Coronary artery (tissue), 2 donors: ENCODE measurements at regions not wholly inside any gene's neighbourhood (a gene's known extent, or its start where the extent isn't known, plus 50 kb on each side); places are given as distances from the start of the nearest gene placed in this dataset.
"Not testable (repeated sequence)": the region's sequence is repeated elsewhere in the genome, so short reads cannot be mapped to it uniquely, and the experiment has no call there.

Experiments
- DNase-seq: peaks from one replicate; pipeline ENCODE4 v3.0.0-alpha.2; 2017; ENCODE audit warnings: low spot score
- H3K27ac ChIP-seq, 2 donors: fragments of 200-600 bp; sonication (generic); one replicate each; pipeline ENCODE4 v1.5.1; 2016 to 2019
- H3K4me3 ChIP-seq: fragments of 200-600 bp; sonication (generic); 2 replicates; pipeline ENCODE4 v1.5.1; 2016; ENCODE audit warnings: mild to moderate bottlenecking, moderate library complexity
- TF ChIP-seq, protein P1 (sequence below): fragments of 200-600 bp; sonication (generic); IDR thresholded peaks from one replicate; pipeline ENCODE4 v1.5.1; 2019; ENCODE audit warnings: antibody characterized with exemption

DNA sequence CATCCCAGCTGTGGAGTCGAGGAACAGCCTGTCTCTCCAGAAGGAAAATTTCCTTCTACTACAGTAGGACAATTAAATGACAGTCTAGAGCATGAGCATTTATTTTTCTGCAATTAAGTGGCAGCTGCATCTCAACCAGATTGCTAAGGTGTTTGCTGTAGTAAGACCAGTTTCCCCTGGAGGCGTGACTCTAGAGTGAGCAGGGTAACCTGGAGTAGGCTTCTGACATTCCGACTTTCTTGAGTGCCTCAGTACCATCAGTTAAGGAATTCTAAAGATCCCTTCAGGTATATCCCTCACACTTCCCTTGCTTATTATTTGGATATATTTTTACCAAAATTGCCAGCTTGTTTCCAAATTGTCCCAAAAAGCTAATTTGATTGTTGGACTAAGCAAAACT, 59.2 kb upstream of the IRX2 start:
- TF ChIP-seq, protein P1, sequence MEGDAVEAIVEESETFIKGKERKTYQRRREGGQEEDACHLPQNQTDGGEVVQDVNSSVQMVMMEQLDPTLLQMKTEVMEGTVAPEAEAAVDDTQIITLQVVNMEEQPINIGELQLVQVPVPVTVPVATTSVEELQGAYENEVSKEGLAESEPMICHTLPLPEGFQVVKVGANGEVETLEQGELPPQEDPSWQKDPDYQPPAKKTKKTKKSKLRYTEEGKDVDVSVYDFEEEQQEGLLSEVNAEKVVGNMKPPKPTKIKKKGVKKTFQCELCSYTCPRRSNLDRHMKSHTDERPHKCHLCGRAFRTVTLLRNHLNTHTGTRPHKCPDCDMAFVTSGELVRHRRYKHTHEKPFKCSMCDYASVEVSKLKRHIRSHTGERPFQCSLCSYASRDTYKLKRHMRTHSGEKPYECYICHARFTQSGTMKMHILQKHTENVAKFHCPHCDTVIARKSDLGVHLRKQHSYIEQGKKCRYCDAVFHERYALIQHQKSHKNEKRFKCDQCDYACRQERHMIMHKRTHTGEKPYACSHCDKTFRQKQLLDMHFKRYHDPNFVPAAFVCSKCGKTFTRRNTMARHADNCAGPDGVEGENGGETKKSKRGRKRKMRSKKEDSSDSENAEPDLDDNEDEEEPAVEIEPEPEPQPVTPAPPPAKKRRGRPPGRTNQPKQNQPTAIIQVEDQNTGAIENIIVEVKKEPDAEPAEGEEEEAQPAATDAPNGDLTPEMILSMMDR = no peak
- no peak overlapping the region for H3K4me3 ChIP-seq
- no peak overlapping the region for H3K27ac ChIP-seq
- DNase-seq = no peak

DNA sequence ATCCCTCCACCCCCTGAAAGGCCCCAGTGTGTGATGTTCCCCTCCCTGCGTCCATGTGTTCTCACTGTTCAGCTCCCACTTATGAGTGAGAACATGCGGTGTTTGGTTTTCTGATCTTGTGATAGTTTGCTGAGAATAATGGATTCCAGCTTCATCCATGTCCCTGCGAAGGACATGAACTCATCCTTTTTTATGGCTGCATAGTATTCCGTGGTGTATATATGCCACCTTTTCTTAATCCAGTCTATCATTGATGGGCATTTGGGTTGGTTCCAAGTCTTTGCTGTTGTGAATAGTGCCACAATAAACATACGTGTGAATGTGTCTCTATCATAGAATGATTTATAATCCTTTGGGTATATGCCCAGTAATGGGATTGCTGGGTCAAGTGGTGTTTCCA, 55.8 kb upstream of the IRX2 start:
- DNase-seq, H3K4me3 ChIP-seq, H3K27ac ChIP-seq: not testable (repeated sequence)

DNA sequence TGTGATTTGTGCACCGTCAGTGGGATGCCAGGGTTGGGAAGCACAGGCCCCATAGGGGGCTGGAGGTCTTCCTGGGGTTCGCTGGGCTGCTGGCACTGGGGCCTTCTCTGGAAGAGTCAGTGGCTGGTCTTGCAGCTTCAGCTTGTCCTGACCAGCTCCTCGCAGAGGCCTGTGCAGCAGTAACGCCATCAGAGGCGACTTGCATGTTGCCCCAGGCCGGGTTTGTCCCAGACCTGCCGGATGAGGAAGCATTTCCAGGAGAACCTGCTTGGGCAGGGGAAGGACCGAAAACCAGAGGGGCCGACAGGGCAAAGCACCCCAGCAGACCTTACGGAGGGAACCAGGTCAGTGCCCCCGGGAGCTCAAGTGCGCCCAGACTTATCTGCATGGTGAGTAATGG, 54.7 kb upstream of the IRX2 start:
- no peak for DNase-seq
- no peak overlapping the region for H3K27ac ChIP-seq
- H3K4me3 ChIP-seq = no peak overlapping the region
- TF ChIP-seq, protein P1 = no peak

DNA sequence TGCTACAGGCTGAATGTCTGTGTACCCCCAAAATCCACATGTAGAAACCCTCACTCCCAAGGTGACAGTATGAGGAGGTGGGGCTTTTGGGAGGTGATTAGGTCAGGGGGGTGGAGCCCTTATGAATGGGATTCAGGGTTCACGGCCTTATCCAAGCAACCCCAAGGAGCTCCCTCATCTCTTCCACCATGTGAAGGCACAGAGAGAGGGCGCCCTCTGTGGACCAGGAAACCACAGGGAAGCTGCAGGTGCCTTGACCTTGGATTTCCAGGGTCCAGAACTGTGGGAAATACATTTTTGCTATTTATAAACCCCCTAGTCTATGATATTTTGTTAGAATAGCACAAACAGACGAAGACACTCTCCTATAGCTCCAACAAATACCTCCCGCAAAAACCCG, 53.6 kb upstream of the IRX2 start:
- TF ChIP-seq, protein P1 = no peak
- H3K27ac ChIP-seq = no peak overlapping the region
- no peak for DNase-seq
- H3K4me3 ChIP-seq = no peak overlapping the region

DNA sequence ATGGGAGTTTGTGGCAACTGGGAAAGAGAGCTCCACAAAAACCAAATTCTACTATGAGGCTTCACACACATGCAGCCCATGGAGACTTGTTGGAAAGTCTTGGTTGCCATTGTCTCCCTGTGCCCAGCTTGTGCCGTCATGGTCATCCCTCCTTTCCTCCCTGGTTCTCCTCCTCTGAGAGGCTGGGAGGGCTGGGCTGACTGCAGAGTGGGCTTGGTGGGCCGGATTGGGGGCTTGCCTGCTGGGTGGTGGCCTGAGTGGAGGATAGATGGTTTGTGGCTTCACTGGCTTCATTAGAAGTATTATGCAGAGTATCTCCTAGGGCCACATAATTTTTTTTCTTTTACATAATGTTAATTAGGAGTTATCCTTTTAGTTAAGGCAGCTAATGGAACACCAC, 52.3 kb upstream of the IRX2 start:
- no peak overlapping the region for H3K27ac ChIP-seq
- H3K4me3 ChIP-seq = no peak overlapping the region
- TF ChIP-seq, protein P1 = no peak
- DNase-seq = no peak

DNA sequence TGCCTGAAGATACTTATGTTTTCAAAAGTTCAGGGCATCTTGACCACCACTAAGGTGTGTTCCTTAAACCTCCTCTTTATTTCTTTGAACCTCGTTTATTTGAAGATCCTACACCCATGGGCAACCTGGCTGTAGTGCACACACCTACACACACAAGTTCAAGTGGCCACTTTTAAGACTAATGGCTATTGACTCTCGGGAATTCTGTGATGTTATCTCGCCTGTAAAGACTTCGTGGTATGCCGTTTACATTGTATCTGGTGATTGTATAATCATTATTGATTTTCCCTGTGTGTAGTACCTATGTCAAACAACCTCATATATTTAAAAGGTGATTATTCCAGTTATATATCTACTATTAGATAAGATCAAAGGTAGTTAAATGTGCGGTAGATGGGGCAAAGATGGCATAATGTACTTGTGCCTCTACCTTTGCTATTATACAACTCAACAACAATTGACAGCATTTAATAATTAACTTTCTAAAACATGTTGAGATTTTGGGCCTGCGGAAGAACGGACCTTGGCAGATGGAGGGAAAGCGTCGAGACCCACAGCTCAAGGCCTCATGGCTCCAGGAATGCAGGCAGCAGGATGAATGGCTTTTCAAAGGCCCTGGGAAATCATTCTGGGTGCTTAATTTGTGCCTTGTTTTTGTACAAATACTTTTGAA, 51.4 kb upstream of the IRX2 start:
- Histone ChIP-seq H3K4me3 (no peak overlapping the region), H3K27ac (no peak overlapping the region)
- TF ChIP-seq, protein P1 = no peak
- no peak for DNase-seq

DNA sequence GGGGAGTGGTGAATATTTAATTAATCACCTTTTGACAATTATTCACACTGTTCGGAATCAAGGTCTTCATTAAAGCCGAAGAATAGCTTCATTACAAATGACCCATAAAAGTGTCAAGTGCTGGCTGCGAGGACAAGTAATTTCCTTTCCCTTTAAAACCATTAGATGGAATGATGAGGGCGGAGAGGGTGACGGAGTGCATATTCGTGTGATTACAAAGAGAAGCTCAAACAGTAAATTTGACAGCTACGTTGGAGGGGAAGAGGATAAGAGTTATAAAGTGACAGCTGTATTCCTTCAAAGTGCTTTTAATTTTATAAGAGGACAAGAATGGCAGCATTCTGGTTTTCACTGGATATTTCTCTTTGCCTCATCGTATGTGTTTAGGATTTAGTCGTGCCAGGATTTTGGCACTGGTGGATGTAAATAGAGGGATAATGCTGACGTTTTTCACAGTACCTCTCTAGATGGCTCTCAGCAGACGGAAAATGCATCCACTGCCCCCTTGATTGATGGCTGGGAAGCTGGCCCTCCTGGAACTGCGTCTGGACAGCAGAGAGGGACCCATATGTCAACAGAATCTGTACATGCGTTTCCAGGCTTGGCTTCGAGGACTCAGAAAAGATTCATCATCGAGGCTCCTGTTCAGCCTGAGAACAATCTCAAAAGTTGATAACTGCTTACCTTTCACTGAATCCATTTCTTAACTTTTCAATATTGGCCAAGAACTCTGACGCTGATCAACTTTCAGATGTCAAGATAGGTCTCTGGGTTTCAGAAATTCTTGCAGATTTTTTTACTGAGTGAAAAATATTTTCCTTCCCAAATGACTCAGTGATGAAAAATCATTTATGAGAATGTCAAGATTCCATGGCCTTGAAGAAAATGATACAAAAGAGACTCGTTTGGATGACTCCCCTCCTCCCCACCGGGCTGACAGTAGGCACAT, 50.4 kb upstream of the IRX2 start:
- DNase-seq = no peak
- H3K27ac ChIP-seq = no peak overlapping the region
- TF ChIP-seq, protein P1 = no peak
- H3K4me3 ChIP-seq = no peak overlapping the region
